Esophagus squamous epithelium (tissue), 4 donors: ENCODE measurements at regions not wholly inside any gene's neighbourhood (a gene's known extent, or its start where the extent isn't known, plus 50 kb on each side); places are given as distances from the start of the nearest gene placed in this dataset.

Source experiments
- POLR2A ChIP-seq, 4 donors: fragments of 450-650 bp; IDR thresholded peaks; one replicate each; pipeline ENCODE4 v1.6.1; 2017; ENCODE audit warnings: antibody characterized with exemption in 4 of 4, mild to moderate bottlenecking in 4 of 4, moderate library complexity in 3 of 4
- TF ChIP-seq, protein P1 (sequence below), 6 experiments: fragments of 450-650 bp in 4 of 6; fragments of 200-600 bp in 2 of 6; sonication (generic) in 2 of 6; IDR thresholded peaks; one replicate each; pipeline ENCODE4 v1.5.1; 2016 to 2019; ENCODE audit warnings: antibody characterized with exemption in 6 of 6, mild to moderate bottlenecking in 4 of 6, moderate library complexity in 4 of 6

GRCh38 chr9:20237686-20238085, 384.6 kb downstream of the MLLT3 start:
- TF ChIP-seq, protein P1, sequence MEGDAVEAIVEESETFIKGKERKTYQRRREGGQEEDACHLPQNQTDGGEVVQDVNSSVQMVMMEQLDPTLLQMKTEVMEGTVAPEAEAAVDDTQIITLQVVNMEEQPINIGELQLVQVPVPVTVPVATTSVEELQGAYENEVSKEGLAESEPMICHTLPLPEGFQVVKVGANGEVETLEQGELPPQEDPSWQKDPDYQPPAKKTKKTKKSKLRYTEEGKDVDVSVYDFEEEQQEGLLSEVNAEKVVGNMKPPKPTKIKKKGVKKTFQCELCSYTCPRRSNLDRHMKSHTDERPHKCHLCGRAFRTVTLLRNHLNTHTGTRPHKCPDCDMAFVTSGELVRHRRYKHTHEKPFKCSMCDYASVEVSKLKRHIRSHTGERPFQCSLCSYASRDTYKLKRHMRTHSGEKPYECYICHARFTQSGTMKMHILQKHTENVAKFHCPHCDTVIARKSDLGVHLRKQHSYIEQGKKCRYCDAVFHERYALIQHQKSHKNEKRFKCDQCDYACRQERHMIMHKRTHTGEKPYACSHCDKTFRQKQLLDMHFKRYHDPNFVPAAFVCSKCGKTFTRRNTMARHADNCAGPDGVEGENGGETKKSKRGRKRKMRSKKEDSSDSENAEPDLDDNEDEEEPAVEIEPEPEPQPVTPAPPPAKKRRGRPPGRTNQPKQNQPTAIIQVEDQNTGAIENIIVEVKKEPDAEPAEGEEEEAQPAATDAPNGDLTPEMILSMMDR (IDR thresholded peaks at IDR 0.05) = no peak
- no peak for TF ChIP-seq POLR2A (IDR thresholded peaks at IDR 0.05)
